Stimulated activated CD8-positive, alpha-beta memory T cell treated with anti-CD3 and anti-CD28 coated beads, Interleukin-4, amount 100 ng/mL, for 4 hours (primary cell): ENCODE measurements at regions not wholly inside any gene's neighbourhood (a gene's known extent, or its start where the extent isn't known, plus 50 kb on each side); places are given as distances from the start of the nearest gene placed in this dataset.
"Not testable (repeated sequence)": the region's sequence is repeated elsewhere in the genome, so short reads cannot be mapped to it uniquely, and the experiment has no call there.

Experiments used
- DNase-seq, 2 donors: peaks; one replicate each; pipeline ENCODE4 v3.0.0-alpha.2; 2020; ENCODE audit warnings: low read depth in 2 of 2, low spot score in 1 of 2

DNA sequence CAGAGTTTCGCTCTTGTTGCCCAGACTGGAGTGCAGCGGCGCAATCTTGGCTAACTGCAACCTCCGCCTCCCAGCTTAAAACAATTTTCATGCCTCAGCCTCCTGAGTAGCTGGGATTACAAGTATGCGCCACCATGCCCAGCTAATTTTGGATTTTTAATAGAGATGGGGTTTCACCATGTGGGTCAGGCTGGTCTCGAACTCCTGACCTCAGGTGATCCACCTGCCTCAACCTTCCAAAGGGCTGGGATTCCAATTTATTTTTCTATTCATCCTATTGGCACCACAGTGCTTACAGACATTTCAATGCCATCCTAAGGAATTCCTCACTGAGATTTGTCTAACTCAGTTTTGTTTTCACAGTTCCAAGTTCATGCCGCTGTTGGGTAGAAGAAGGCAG, 98.3 kb upstream of the EGLN3 start:
- DNase-seq = not testable (repeated sequence)

- DNase-seq = no peak
These were observed 96.1 kb upstream of the EGLN3 start for GRCh38 chr14:34046799-34047520.

- DNase-seq = no peak
These were observed 93.9 kb upstream of the EGLN3 start for GRCh38 chr14:34044666-34045306.

- DNase-seq = no peak
These were observed 93.4 kb upstream of the EGLN3 start for GRCh38 chr14:34044373-34044637.

- peak in 1 of 2 donors; percentile 21 for DNase-seq
These were observed 92.9 kb upstream of the EGLN3 start for GRCh38 chr14:34043627-34044372.

- DNase-seq = no peak
These were observed 90.3 kb upstream of the EGLN3 start for GRCh38 chr14:34041220-34041619.

DNA sequence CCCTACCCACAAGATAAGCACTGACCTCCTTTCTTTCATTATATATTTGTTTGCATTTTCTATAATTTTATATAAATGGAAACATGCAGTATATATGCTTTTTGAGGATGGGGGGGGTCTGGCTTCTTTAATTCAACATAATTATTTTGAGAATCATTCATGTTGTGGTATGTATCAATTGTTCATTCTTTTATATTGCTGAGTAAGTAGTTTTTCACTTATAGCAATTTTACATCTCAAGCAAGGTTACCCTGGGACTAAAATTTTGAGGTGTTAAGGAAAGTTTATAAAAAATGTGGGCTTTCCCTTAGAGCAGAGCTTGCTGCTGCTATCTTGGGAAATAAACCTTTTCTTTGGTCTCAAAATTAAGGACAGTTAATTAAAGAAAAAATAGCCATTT, 89.9 kb upstream of the EGLN3 start:
- no peak for DNase-seq

- DNase-seq = no peak
These were observed 88.7 kb upstream of the EGLN3 start for GRCh38 chr14:34039428-34040047.

- no peak for DNase-seq
These were observed 87.6 kb upstream of the EGLN3 start for GRCh38 chr14:34038358-34039057.

DNA sequence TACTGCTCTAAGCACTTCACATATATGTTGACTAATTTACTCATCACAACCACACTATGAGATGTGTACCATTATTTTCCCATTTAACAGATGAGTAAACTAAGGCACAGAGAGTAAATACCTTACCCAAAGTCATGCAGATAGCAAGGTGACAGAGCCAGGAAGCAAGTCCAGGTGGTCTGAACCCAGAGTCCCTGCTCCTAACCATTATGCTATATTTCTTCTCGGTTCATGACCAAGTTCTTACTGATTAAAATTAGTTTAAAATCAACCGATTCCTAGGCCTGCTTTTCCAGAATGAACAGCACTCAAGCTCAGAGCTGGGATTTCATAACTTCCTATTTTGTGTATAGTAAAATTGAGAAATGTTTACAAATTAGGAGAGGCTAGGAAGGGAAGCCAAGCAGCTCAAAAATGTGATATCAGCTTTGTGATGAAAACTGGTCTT, 85.5 kb upstream of the EGLN3 start:
- DNase-seq = no peak

DNA sequence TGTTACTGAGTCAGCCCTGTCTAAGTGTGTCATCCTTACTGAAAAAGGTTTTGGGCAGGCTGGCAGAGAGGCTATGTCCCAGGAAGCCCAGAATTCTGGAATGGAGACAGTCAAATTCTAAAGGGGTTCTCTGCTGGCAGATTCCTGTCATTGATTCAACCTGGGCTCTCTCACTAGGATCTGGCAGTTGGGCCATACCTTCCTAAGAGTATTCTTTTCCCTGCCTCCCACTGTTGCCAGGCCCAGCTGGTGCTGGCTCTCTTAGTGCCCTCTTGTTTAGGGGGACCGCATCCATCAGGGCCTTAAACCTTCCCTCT, 85.0 kb upstream of the EGLN3 start:
- DNase-seq = no peak

GRCh38 chr14:34035177-34035933, 84.5 kb upstream of the EGLN3 start:
- DNase-seq = no peak

DNA sequence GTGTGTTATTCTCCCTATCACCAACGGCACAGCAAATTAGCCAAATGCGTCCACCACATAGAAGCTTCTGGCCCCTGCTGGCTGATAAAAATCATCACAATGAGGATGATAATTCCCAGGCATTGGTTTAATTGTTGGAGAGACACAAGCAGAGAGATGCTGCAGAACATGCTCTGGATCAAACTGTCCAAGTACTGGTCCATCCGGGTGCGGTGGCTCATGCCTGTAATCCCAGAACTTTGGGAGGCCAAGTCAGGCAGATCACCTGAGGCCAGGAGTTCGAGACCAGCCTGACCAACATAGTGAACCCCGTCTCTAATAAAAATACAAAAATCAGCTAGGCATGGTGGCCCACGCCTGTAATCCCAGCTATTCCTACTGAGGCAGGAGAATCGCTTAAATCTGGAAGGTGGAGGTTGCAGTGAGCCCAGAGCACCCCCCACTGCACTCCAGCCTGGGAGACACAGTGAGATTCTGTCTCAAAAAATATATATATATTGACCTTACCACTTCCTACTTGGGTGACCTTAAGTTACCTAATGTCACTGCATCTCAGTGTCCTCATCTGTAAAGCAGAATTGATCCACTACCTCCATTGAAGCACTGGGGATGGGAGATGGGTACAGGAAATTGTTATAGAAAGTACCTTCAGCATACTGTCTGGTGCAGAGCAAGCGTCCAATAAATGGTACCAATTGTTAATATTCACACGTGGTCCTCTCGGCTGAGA, 83.7 kb upstream of the EGLN3 start:
- DNase-seq = no peak

DNA sequence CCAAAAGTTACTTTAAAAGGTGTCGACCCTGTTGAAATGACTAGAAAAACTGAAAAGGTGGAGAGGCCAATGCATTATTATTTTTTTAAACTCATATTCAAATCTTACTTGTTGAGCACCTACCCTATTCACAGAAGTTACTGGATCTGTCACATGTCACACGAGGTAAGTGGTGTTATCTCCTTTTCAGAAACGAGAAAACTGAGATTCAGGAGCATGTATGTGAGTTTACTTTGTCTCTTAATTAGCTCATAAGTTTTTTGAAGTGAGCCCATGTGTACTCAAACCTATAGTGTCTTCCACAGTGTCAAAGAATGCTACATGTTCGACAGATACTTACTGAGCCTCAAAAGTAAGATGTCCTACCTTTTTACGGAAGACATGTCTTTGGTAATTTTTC, 81.8 kb upstream of the EGLN3 start:
- DNase-seq = no peak

GRCh38 chr14:34030864-34031263, 80.0 kb upstream of the EGLN3 start:
- DNase-seq = no peak

DNA sequence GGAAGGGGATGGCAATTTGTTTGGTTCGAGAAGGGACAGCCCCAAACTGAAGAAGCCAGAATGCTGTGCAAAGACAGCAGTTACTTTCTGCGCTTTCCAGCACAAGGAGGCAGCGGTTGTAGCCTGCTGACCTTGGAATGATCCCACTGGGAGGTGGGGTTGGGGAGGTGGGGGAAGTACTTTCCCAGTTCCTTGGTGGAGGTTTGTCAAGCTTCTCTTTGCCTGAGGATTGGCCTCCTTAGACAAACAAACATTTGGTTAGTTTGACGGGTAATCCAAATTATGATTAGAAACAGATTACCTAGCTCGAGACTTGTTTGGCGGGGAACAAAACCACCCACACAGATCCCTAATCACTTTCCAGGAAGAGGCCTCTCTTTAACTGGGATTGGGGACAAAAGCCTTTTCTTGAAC, 79.1 kb upstream of the EGLN3 start:
- no peak for DNase-seq

GRCh38 chr14:34027990-34028495, 77.2 kb upstream of the EGLN3 start:
- DNase-seq = no peak

GRCh38 chr14:34027130-34027989, 76.5 kb upstream of the EGLN3 start:
- no peak for DNase-seq
